MCF 10A (cell line): ENCODE measurements at regions not wholly inside any gene's neighbourhood (a gene's known extent, or its start where the extent isn't known, plus 50 kb on each side); places are given as distances from the start of the nearest gene placed in this dataset.

Experiments used
- BruUV-seq: library from RNA; stranded (reverse); fragments of 400-500 nt; replicated peaks from 2 replicates; lab custom pipeline; 2021; lab: Mats Ljungman, UMichigan
- CTCF ChIA-PET: fragments of 300-600 bp; sonication (Branson Sonifier 250); formaldehyde crosslinking; extraction: SDS; loops from one replicate; lab custom pipeline; 2021; ENCODE audit warnings: antibody characterized with exemption, inconsistent platforms; lab: Yijun Ruan, JAX
- POLR2A ChIA-PET: fragments of 300-600, 350-650 bp; sonication (Branson Sonifier 250); formaldehyde crosslinking; extraction: SDS; loops from one replicate; lab custom pipeline; 2020; ENCODE audit warnings: antibody characterized with exemption, inconsistent platforms; lab: Yijun Ruan, JAX
- DNase-seq: peaks from one replicate; pipeline ENCODE4 v3.0.0-alpha.2; 2018; ENCODE audit not compliant: unreplicated experiment
- H3K27ac Mint-ChIP-seq: one replicate; pipeline ENCODE4 v1.8.0; 2022; ENCODE audit warnings: mild to moderate bottlenecking, low read depth, mixed read lengths; ENCODE audit not compliant: unreplicated experiment
- H3K27me3 Mint-ChIP-seq: one replicate; pipeline ENCODE4 v1.8.0; 2022; ENCODE audit warnings: mixed read lengths; ENCODE audit not compliant: insufficient read depth, unreplicated experiment
- H3K36me3 Mint-ChIP-seq: one replicate; pipeline ENCODE4 v1.8.0; 2022; ENCODE audit warnings: mild to moderate bottlenecking, moderate library complexity, mixed read lengths; ENCODE audit not compliant: insufficient read depth, unreplicated experiment
- H3K4me1 Mint-ChIP-seq: one replicate; pipeline ENCODE4 v1.8.0; 2022; ENCODE audit warnings: mixed read lengths; ENCODE audit not compliant: insufficient read depth, unreplicated experiment
- H3K4me3 Mint-ChIP-seq: one replicate; pipeline ENCODE4 v1.8.0; 2022; ENCODE audit warnings: mild to moderate bottlenecking, moderate library complexity, mixed read lengths; ENCODE audit not compliant: unreplicated experiment
- H3K9me3 Mint-ChIP-seq: one replicate; pipeline ENCODE4 v1.8.0; 2022; ENCODE audit warnings: mixed read lengths; ENCODE audit not compliant: unreplicated experiment
- intact Hi-C: fragments of 100-400 bp; cut with micrococcal nuclease; formaldehyde crosslinking; loops from 2 replicates; pipeline ENCODE4 v1.14.1; 2022
- TF ChIP-seq, protein P1 (sequence below): fragments of 200-600 bp; IDR thresholded peaks from one replicate; pipeline ENCODE4 v1.8.0; 2022; ENCODE audit warnings: antibody characterized with exemption, mild to moderate bottlenecking; ENCODE audit not compliant: unreplicated experiment

DNA sequence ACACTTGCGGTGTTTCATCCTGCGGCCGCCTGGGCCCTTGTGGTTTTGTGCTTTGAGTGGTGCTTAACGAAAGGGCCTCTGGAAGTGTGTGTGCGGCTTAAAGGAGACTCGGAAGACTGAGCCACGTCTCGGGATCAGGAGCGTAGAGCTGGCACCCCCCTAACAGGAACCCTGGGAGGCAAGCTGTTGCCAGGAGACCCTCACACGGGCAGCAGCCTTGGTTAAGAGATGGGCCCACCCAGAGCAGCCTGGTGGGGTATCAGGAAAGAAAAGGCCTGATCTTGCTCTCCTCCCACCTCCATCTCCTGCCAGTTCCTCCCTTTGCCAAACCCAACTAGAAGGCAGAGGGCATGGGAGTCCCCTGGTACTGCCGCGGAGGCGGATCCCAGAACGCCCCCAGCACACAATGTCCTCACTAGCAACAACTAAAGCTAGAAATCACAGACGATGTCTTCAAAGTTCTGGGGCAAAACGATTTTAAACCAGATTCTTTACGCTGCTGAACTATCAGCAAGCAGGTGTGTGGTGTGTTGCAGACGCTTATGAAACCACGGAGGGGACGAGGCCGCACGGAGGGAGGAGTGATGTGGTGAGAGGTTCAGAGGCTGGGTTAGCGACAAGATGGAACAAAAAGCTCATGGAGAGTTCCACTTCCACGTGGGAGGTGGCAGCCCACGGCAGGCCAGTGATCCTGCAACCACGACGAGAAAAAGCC, 67.0 kb upstream of the INPP5A start:
- Mint-ChIP-seq H3K27ac (no peak overlapping the region), H3K9me3 (no peaks in the 10 kb centered on the region), H3K36me3 (no peaks in the 10 kb centered on the region), H3K4me3 (no peak overlapping the region), H3K27me3 (no peaks in the 10 kb centered on the region), H3K4me1 (no peaks in the 10 kb centered on the region)
- intact Hi-C loops = no loop called here
- DNase-seq = no peak
- ChIA-PET POLR2A (no interaction called here), CTCF (interaction anchor here (0.7 kb wide), 1 partner anchor 422 kb away, joined by 3 read pairs; no protein-coding TSS in a partner anchor)
- TF ChIP-seq, protein P1, sequence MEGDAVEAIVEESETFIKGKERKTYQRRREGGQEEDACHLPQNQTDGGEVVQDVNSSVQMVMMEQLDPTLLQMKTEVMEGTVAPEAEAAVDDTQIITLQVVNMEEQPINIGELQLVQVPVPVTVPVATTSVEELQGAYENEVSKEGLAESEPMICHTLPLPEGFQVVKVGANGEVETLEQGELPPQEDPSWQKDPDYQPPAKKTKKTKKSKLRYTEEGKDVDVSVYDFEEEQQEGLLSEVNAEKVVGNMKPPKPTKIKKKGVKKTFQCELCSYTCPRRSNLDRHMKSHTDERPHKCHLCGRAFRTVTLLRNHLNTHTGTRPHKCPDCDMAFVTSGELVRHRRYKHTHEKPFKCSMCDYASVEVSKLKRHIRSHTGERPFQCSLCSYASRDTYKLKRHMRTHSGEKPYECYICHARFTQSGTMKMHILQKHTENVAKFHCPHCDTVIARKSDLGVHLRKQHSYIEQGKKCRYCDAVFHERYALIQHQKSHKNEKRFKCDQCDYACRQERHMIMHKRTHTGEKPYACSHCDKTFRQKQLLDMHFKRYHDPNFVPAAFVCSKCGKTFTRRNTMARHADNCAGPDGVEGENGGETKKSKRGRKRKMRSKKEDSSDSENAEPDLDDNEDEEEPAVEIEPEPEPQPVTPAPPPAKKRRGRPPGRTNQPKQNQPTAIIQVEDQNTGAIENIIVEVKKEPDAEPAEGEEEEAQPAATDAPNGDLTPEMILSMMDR = no peak
- BruUV-seq = no TSS peak

DNA sequence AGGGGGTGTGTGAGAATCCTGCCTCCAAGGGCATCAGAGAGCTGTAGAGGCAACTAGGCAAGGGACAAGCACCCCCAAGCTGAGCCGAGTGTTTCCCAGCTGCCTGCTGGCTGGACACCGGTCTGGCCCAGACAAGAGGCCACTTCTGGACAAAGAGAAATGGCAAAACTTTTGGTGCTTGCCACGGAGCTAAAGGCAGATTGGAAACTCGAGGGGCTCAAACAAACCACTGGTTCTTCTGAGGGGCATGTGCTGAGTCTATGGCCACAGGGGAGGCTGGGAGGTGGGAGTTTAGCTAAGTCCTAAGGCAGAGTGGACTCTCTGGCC, 66.5 kb upstream of the INPP5A start:
- Mint-ChIP-seq H3K4me1 (no peaks in the 10 kb centered on the region), H3K27me3 (no peaks in the 10 kb centered on the region), H3K27ac (no peak overlapping the region), H3K4me3 (no peak overlapping the region), H3K9me3 (no peaks in the 10 kb centered on the region), H3K36me3 (no peaks in the 10 kb centered on the region)
- no peak for DNase-seq
- ChIA-PET POLR2A (no interaction called here), CTCF (interaction anchor here (0.6 to 1.3 kb wide), 3 partner anchors 11 to 422 kb away, joined by 3 read pairs; no protein-coding TSS in a partner anchor)
- BruUV-seq = no TSS peak
- TF ChIP-seq, protein P1 = no peak
- intact Hi-C loops = no loop called here

DNA sequence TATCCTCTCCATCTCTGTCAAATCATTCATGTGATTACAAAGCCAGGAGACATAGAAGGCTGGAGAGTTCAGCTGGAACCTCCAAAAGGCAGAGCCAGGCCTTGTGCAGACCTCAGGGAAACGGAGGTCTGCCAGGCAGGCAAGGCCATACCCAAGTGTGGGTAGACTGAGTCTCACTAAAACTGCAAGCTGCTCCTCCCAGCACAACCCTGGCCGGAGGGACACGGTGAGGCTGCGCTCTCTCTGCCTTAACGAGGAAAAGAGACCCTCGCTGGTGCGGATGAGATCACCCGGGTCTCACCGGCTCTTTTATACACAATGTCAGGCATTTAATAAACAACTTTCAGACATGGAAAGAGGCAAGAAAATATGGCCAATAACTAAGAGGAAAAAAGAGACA, 66.1 kb upstream of the INPP5A start:
- no peaks in the 10 kb centered on the region for H3K27me3 Mint-ChIP-seq
- no peak for DNase-seq
- H3K27ac Mint-ChIP-seq = no peak overlapping the region
- H3K4me1 Mint-ChIP-seq = no peaks in the 10 kb centered on the region
- ChIA-PET POLR2A (no interaction called here), CTCF (interaction anchor here (0.6 to 1.3 kb wide), 2 partner anchors 11 to 197 kb away, joined by 3 read pairs; no protein-coding TSS in a partner anchor)
- TF ChIP-seq, protein P1 = no peak
- no peak overlapping the region for H3K4me3 Mint-ChIP-seq
- intact Hi-C loops = no loop called here
- no TSS peak for BruUV-seq
- no peaks in the 10 kb centered on the region for H3K36me3 Mint-ChIP-seq
- no peaks in the 10 kb centered on the region for H3K9me3 Mint-ChIP-seq

DNA sequence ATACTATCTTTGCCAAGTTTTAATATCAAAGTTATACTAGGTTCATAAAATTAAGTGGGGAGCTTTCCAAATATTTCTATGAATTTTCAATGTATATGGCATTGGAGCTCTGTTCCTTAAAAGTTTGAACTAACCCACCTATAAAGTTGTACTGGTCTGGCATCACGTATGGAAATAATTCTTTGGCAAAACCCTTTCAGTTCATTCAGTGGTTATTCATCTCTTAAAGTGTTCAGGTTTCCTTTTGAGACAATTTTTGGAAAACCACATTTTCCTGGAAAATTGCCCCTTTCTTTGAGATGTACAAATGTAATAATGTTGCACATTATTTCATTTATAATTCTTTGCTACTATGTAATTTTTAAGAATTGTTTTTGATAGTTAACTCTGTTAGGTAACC, 62.5 kb upstream of the INPP5A start:
- no peak overlapping the region for H3K4me3 Mint-ChIP-seq
- ChIA-PET CTCF (no interaction called here), POLR2A (interaction anchor here (1.1 kb wide), 1 partner anchor 11 kb away, joined by 4 read pairs; no protein-coding TSS in a partner anchor)
- TF ChIP-seq, protein P1 = no peak
- no TSS peak for BruUV-seq
- H3K9me3 Mint-ChIP-seq = no peaks in the 10 kb centered on the region
- no peaks in the 10 kb centered on the region for H3K27me3 Mint-ChIP-seq
- H3K27ac Mint-ChIP-seq = no peak overlapping the region
- DNase-seq = no peak
- no peaks in the 10 kb centered on the region for H3K36me3 Mint-ChIP-seq
- H3K4me1 Mint-ChIP-seq = peaks cover 4% of the 10 kb centered on the region
- intact Hi-C loops = no loop called here
